Iris pigment epithelial cell (primary cell): ENCODE measurements at regions not wholly inside any gene's neighbourhood (a gene's known extent, or its start where the extent isn't known, plus 50 kb on each side); places are given as distances from the start of the nearest gene placed in this dataset.

Experiments
- DNase-seq: peaks from one replicate; pipeline ENCODE4 v3.0.0-alpha.2; 2011; ENCODE audit warnings: low read depth

DNA sequence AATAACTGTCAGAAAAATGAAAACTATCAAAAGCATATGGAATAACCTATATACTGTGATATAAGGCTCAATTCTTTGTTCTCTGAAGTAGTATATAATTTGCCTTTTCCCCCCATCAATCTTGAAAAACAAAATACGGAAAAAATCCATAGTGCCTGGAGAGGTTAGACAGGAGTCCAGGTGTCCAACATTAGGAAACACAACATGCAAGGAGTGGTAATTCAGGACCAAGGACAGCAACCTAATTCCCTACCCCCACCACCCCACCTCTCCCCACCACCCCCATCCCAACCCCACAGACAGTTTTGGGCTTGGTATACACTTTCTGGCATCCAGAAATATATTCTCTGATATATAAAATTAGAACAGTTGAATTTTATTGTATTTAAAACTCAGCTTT is 55.1 kb upstream of the SLC25A26 start:
- DNase-seq, result no peak

DNA sequence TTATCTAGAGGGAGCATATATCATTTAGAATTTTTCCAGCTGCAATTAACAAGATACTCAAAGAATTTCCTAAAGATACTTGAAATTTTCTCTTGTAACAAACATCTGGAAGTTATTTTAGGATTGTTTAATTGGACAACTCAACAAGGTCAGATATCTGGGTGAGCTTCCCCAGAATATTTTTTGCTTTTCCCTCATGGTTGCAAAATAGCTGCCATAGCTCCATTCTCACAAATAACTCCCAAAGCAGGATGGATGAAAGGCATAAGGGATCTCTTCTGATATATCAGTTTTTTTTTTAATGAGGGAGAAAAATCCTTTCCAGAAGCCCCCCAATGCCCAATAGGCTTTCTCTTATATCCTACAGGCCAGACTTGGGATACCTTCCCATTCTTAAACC is 56.6 kb upstream of the SLC25A26 start:
- DNase-seq, result no peak

DNA sequence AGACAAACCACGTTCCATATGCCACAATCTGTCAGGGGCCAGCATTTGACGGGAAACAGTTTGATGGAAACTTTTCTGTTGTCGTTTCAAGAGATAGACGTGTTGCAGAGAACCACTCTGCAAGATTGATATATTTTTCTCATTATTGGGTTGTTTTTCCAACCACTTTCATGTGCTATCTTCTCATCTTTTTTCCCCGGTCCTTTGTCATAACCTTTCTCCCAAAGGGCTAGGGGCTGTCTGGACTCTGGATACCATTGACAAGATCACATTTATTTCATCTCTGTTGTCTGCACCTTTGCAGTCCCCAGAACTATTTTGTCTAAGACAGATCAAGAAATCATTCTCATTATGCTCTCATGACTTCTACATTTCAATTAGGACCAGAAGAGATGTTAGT is 57.6 kb upstream of the SLC25A26 start:
- DNase-seq, result no peak

DNA sequence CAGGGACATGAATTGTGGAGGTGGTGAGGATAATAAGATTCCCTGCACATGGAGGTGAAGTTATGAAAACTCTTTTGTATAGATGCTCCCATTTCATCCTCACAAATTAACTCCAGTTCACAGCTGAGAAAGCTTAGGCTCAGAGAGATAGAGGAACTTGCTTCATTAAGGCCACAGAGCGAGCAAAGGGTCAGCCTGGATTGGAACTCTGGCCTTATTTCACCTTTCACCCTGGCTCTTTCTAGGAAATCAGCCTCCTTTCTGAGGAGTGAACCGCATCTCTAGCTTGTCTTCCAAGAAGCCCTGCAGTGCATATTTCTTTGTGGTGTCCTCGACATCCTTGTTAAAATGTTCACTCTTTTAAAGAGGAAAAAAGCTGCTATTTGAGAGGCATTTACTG is 58.0 kb upstream of the SLC25A26 start:
- no peak for DNase-seq

DNA sequence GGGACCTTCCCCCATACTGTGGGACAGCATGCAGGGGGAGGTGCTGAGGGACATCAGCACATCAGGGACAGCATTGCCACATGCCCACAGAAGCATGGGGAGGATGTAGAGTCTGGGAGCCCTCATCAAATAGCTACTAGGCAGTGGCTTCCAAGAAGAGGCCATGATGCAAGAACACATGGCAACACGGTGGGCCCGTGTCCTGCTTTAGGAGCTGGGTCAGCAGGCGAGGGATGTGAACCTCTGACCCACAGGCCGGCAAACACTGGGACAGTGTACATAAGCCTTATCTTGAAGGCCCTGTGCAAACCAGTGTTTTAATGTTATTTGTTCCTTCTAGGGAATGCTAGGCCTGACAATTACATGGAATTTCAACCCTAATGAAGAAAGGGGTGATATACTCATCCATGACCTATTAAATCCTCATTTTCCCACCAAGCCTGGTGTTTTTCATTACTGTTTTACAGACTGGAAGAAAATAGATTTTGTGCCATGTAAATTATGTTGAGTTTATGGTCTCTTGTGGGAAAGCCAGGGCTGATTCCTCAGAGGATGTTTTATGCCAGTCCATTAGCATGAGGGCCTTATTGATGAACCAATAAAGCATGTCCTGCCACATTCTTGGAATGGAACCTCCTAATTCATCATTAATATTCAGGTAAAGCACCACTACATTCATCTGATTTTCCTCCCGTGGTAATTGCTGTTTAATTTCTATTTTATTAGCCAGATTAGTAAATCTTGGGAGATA is 61.7 kb upstream of the SLC25A26 start:
- DNase-seq, result no peak

DNA sequence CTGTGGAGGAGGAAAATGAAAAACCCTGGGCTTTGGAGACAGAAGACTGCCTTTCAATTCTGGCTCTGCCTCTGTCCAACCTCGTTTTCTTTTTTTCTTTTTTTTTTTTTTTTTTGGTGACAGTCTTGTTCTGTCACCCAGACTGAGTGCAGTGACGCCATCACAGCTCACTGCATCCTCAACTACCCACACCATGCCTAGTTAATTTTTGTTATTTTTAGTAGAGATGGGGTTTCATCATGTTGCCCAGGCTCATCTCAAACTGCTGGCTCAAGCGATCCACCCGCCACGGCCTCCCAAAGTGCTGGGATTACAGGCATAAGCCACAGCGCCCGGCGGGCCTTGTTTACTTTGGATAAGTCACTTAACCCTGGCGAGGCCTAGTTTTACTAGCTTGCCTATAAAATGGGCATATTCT is 66.3 kb upstream of the SLC25A26 start:
- peak; percentile 6 for DNase-seq

DNA sequence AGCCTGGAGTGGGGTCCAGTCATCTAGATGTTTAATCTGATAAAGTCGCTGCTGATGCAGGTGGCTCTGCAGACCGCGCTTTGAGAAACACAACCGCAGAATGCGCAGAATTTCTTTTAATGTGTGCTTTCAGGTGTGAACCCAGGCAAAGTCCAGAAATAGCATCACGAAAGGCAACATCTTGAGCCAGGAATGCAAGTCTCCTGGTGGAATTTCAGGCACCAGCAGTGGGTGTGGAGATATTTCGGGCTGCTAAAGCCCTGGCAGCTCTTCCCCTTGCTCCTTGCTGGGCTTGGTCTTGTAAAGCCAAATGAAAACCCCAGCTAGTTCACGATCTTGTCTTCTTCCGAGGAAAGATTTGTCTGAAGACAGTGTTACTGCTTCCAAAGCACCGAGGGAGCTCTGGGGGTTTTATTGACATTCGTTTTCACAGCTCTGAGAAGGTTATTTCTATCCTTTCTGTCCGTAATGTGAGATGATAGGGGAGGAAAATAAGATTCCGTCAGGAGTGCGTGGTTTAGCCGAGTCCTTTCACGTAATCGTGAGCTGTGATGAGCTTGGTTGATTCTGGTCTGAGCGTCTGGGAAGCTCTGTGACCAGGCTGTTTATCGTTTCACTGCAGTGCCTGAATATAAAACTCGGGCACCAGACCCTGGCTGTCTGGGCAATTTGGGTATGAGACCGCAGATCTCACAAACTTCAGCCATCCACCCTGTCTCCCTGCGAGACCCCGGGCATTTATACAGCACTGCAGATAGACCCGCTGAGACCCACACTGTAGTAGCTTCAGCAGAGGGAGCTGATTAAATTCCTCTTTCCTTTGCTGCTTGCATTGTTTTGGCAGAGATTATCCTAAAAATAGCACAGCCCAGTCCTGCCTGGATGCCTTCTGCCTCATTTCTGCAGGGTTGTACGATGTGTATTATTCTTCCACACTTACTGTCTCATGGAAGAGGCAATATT is 67.0 kb upstream of the SLC25A26 start:
- peak; percentile 50 for DNase-seq

DNA sequence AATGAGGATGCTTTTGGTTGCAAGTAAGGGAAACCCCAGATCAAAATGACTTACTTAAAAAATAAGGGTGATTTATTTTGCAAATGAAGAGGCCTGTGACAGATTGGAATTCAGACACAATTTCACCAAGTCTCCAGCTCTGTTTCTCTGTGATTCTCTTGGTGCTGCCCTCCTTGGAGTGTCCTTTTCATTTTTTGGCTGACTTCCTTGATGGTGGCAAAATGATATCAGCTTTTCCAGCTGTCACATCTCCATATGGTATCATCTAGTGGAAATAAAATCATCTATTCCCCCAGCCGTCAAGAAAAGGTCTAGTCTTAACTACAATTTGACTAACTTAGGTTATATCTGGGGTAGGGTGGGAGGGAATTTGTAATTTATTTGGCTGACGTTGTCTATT is 68.5 kb upstream of the SLC25A26 start:
- no peak for DNase-seq

DNA sequence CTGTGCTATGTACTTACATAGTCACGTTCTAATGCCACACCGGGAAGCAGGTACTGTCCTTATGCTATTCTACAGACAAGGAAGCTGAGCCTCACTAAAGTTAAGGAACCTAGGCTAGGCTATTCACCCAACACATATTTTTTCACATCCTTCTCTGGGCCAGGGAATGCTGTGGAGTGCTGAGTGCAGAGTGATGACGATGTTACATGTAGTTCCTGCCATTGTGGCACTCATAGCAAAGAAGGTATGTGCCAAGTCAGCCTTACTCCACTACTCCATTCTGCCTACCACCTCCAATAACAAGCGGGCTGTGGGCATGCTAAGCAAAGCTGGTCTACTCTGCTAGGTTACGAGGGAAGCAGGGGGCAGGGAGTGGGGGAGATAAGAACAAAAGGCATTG is 69.8 kb upstream of the SLC25A26 start:
- DNase-seq, result no peak

DNA sequence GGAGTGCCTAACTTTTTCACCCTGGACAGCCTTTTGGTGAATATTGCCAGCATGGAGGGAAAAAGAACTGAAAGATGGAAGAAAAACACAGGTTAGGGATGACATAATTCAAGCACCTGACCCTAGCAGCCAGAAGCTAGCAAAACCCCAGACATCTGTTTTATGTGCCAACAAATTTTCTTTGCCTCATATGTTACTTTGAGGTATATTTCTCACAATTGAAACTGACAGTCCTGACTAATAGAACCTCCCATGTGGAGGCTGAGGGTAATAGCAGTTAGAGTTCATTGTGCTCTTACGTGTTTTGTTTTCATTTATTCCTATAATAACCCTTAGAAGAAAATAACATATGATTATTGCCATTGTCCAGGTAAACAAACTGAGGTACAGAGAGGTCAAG is 71.5 kb upstream of the SLC25A26 start:
- peak; percentile 21 for DNase-seq

DNA sequence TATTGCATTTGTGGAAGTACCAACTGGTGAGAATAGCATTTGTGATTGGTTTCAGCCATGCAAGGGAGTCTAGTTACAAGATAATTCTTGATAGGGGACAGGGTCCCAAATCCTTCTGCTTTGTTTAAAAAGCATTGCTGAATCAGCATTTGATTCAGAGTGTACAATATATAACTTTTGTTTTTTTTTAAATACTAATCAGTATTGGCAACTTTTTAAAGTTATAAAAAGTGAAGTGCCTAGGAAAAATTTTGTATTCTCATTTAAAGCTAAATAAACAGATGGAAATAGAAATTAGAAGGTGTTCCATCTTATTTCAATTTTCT is 75.4 kb upstream of the SLC25A26 start:
- DNase-seq, result no peak

DNA sequence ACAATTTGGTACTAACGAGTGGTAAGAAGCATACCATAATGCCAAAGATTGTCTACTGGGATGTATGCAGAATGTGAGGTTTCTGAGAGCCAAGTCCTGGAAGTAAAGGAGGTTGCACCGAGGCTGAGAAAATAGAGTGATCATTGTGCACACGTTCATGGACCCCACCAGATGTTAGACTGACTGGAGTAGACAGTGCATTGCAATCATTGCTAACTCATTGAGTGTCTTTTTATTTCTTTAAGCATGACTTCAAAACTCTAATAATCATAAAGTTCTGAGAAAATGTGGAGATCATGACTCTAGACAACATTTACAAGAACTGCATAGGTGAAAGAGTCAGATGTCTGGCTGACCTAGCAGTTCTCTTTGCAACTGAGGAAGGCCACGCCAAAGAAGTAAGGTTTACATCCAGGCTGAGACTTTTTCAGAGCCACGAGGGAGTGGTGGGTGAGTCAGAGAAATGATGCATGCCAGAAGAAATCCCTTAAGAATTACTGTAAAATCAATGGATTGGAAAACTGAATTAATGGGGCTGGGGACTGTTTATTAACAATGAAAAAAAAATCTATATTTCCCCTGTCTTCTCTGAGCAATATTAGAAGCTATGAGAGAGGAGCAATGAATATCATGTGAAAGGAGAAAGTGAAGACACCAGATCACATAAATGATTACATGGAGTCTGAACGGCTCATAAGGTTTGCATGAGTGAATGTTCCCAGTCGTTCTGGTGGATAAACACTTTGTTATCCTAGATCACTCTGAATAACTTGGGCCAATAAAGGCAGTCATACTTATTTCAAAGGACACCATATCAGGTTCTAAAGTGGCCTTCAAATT is 76.0 kb upstream of the SLC25A26 start:
- peak; percentile 61 for DNase-seq

DNA sequence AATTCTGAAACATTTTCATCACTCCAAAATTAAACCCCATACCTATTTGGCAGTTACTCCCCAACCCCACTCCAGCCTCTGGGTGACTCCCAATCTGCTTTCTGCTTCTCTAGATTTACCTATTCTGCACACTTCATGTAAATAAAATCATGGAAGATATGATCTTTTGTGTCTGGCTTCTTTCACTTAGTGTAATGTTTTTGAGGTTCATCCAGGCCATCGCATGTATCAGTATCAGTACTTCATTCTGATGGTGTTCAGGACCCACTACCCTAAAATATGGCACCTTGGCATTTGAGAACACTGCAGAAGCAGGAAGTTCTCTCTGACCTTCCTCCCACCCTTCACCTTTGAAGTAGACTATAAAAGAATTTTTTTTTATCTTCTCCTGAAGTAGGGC is 78.7 kb upstream of the SLC25A26 start:
- no peak for DNase-seq

DNA sequence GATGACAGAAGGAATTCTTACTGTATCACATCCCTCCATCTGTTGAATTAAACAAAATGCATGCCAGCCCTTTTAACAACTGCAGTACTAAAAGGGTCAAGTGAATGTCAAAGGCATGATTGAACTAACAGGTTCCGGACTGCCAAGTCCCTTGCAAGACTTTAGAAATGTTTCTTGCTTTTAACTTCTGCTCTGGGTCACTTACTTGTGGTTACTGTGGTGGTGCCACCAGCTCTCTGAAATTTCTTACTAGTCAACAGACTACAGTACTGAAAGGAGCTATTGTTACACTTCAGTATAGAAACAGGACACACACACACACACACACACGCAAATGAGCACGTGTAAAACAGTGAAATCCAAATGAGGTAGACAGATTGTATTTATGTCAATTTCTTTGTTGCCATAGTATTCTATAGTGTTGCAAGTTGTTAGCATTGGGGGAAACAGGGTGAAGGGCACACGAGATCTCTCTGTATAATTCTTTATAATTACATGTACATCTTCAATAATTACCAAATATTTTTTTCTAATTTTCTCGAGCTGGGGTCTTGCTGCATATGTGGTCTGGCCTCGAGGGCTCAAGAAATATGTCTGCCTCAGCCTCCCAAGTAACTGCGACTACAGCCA is 79.9 kb upstream of the SLC25A26 start:
- DNase-seq, result no peak

DNA sequence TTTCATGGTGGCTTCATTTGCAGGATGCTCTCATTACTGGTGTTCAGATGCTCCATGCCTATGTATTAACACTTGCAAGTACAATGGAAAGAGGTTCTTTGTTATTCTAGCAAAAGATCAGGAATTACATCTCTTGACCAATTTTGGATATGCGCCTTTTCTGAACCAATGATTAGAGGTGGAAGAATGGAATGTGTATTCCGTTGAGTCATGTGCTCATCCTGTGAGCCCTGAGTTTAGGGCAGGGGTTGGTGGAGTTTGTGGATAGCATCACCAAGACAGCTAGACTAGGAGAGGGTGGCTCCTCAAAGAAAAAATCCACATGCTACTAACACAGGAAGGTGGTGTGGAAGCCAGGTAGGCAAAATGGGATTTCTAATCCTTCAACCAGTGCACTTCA is 80.7 kb upstream of the SLC25A26 start:
- no peak for DNase-seq

DNA sequence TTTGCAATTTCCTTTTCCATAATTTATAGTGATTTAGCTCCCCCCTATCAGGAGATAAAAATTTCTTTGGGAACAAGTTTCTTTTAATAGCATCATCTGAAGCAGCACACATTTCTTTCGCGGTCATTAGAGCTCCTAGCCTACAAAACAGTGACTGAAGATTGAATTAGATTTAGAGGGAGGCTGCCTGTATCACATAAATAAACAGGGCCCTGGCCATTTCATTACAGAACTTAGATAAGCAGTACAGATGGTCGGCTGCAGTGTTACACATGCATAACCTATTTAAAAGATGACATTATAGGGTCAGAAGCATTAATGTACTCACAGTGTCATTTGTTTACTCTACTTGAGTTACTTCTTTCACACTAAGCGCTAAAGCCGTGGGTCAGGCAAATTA is 81.4 kb upstream of the SLC25A26 start:
- DNase-seq, result no peak

DNA sequence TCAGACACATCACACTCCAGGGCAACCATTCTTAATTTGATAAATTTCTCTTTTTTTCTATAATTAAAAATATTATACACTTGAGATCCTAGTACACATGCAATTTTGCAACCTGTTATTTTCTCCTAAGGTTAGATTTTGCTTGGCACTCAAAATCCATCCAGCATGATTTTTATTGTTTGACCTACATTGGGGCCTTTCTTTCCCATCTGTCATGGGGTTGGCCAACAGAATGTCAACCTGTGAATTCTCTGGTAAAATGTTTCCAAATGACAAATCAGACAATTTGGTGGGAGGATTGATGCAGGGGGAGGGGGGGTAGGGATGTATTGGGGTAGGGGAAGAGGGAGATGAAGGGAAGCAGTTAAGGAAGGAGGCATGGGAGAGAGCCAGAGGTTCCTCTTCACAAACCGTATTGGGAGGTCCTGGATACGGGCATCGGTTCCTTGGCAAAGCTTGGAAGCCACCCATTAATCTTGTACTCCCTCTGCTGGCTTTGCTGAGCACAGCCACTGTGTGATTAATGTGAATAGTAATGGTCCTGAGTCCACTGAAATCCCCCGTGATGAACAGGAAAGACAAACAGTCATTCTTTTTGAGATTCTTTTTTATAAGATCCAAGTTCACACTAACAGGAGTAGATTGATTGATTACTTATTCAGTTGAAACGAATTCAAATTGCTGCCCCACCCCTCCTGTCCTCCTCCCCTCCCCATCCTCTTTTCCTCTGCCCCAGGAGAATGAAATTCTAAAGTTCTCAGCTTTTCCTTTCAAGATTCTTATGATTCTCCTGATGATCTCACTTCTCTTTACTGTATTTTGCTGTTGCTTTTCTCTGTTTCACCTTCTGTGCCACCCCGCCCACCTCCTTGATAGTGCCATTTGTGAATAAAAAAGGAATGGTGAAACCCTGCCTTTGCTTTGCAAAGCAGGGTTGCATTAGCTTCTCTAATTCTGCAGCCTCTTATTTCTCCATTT is 82.2 kb upstream of the SLC25A26 start:
- peak; percentile 66 for DNase-seq

DNA sequence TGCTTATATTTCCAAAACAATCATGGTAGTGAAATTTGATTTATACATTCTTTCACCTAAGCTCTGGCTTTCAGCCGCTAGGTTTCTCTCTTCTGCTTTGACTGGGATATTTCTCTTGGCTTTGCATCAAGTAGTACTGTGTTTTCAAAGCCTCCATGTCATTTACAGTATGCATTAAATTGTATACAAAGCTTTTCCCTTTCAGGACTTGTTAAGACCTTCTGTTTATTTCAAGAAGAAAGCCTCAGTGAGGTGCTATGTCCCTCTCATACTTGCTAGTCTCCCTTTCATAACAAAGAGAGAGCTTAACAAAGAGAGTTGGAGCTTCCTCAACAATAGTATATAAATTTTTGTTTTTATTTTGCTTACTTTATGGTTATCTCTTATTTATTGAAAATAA is 84.2 kb upstream of the SLC25A26 start:
- peak; percentile 22 for DNase-seq

DNA sequence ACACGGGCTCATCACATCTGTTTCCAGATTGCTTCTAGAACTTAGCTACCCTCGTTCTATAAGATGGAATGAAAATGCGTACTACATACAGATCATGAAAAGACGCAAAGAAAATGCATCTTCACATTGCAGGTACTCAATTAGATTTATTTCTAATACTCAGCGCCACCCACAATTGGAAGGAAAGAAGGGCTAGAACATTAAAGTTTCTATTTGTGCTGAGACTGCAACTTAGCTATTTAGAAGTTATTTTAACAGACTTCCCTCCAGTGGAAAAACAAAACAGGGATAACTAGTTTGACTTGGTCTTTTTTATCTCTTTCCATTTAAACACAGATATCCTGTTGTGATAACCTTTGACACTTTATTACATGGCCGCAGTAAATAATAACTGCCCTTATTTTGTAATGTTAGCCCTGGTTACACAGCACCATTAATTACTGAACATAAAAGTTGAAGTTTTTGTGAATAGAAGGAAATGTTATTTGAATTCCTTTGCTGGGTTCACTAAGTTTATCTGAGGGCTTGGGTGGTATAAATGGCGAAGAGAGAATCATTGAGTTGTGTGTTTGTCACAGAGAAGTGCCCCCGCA is 86.9 kb upstream of the SLC25A26 start:
- no peak for DNase-seq

DNA sequence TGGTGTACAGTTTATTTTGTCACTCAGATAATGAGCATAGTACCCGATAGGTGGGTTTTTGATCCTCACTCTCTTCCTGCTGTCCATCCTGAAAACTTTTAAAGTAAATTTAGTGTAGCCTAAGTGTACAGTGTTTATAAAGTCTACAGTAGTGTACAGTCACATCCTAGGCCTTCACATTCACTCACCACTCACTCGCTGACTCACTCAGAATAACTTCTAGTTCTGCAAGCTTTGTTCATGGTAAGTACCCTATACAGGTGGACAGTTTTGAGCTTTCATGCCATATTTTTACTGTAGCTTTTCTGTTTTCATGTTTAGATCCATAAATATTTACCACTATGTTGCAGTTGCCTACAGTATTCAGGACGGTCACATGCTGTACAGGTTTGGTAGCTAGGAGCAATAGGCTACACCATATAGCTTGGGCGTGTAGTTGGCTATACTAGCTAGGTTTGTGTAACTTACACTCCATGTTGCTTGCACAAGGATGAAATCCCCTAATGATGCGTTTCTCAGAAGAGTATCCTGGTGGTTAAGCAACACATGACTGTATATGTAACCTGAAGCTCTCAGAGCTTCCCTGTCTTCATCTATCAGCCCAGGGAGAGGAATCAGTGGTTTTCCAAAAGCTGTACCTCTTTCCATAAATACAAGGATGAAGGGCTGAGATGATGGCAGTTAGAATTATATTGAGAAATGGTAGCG is 87.6 kb upstream of the SLC25A26 start:
- peak; percentile 81 for DNase-seq
